Heart right ventricle (tissue), 16 donors: ENCODE measurements at regions not wholly inside any gene's neighbourhood (a gene's known extent, or its start where the extent isn't known, plus 50 kb on each side); places are given as distances from the start of the nearest gene placed in this dataset.

Experiments used
- ATAC-seq, 8 donors: fragments of 200-7000 bp; cut with Tn5 transposase; one replicate each; pipeline ENCODE4 v1.9.1; 2020; ENCODE audit warnings: mild to moderate bottlenecking in 8 of 8, moderate library complexity in 8 of 8, moderate number of reproducible peaks in 1 of 8
- DNase-seq, 2 donors: peaks; one replicate each; pipeline ENCODE4 v3.0.0-alpha.2; 2020
- H3K27ac ChIP-seq, 10 donors: fragments of 200-600 bp; sonication (generic) in 2 of 10; one replicate each; pipeline versions ENCODE4 v1.5.0 to v1.8.0; 2020 to 2022; ENCODE audit warnings: mild to moderate bottlenecking in 3 of 10
- H3K27me3 ChIP-seq, 7 donors: fragments of 200-600 bp; one replicate each; pipeline ENCODE4 v1.8.0; 2021 to 2022; ENCODE audit warnings: mild to moderate bottlenecking in 2 of 7
- H3K36me3 ChIP-seq, 9 donors: fragments of 200-600 bp; sonication (generic) in 1 of 9; one replicate each; pipeline versions ENCODE4 v1.5.0 to v1.8.0; 2020 to 2022; ENCODE audit warnings: mild to moderate bottlenecking in 2 of 9
- H3K4me1 ChIP-seq, 9 donors: fragments of 200-600 bp; sonication (generic) in 1 of 9; one replicate each; pipeline versions ENCODE4 v1.5.0 to v1.8.0; 2020 to 2022; ENCODE audit warnings: mild to moderate bottlenecking in 4 of 9
- H3K4me3 ChIP-seq, 10 donors: fragments of 200-600 bp; sonication (generic) in 2 of 10; one replicate each; pipeline versions ENCODE4 v1.5.0 to v1.8.0; 2020 to 2022; ENCODE audit warnings: mild to moderate bottlenecking in 7 of 10, moderate library complexity in 2 of 10
- H3K9me3 ChIP-seq, 11 donors: fragments of 200-600 bp in 10 of 11; sonication (generic) in 2 of 11; one replicate each; pipeline versions ENCODE4 v1.5.0 to v1.8.0; 2013 to 2022; ENCODE audit warnings: mild to moderate bottlenecking in 2 of 11, control low read depth in 1 of 11, moderate library complexity in 1 of 11
- WGBS, 2 donors: extraction: QIAGEN DNeasy Blood & Tissue Kit; methylation state at CpG; one replicate each; pipeline ENCODE4 v1.1.7; 2013; ENCODE audit warnings: inconsistent platforms in 1 of 2; 5-methylcytosine and 5-hydroxymethylcytosine counted together
- intact Hi-C, 10 donors: fragments of 100-400 bp; cut with DNase I; formaldehyde crosslinking; loops; one replicate each; pipeline versions ENCODE4 v1.11.1 to v1.14.2; 2022
- TF ChIP-seq, protein P1 (sequence below), 9 donors: fragments of 200-600 bp; sonication (generic) in 2 of 9; IDR thresholded peaks; one replicate each; pipeline versions ENCODE4 v1.5.0 to v1.8.0; 2021 to 2022; ENCODE audit warnings: antibody characterized with exemption in 9 of 9, mild to moderate bottlenecking in 5 of 9, moderate library complexity in 1 of 9
- donor health status: Arrhythmogenic right ventricular cardiomyopathy.
- donor health status: ischemic (EF 13 %, LVEDD 7.1; RV severe dilation, severe dysfunction).
- donor health status: healthy with polysubstance abuse.
- donor health status: DM: no; HTN: yes; CAD: no.
- donor health status: DM: no; HTN: no; CAD: no.
- donor health status: ischemic (EF 25% LVEDD 6.9; RV normal size, moderate dysfunction).
- donor health status: ischemic (EF 25% LVEDD 5.7; RV mildly dilated, moderate dysfunction).
- donor health status: healthy.
- donor health status: DM: yes; HTN: yes; CAD: no.
- donor health status: Ischemic cardiomyopathy.
- donor health status: ischemic (EF 35%, LVEDD 5.7; RV mildly dilated, moderate dysfunction).
- donor health status: nonischemic (EF 11% LVEDD 7.7; RV severe dilation, severe dysfunction).
- donor health status: DM: yes; HTN: yes; CAD: no.
- donor health status: PGD.
- donor health status: ischemic (EF 29% LVEDD 5.4; RV normal size, mild dysfunction).
- donor health status: nonischemic (EF 23%, LVEDD 6.1; RV moderate dilation, normal function).

- intact Hi-C loops: no loop called here
- Histone ChIP-seq H3K27ac (no peak overlapping the region), H3K9me3 (peaks cover 0 to 6% (median 0%) of the 10 kb centered on the region in 11 donors), H3K4me1 (no peaks in the 10 kb centered on the region), H3K4me3 (no peak overlapping the region), H3K36me3 (no peaks in the 10 kb centered on the region), H3K27me3 (peaks cover 0 to 18% (median 13%) of the 10 kb centered on the region in 7 donors)
- DNase-seq (no peak), ATAC-seq (no peak)
- TF ChIP-seq, protein P1, sequence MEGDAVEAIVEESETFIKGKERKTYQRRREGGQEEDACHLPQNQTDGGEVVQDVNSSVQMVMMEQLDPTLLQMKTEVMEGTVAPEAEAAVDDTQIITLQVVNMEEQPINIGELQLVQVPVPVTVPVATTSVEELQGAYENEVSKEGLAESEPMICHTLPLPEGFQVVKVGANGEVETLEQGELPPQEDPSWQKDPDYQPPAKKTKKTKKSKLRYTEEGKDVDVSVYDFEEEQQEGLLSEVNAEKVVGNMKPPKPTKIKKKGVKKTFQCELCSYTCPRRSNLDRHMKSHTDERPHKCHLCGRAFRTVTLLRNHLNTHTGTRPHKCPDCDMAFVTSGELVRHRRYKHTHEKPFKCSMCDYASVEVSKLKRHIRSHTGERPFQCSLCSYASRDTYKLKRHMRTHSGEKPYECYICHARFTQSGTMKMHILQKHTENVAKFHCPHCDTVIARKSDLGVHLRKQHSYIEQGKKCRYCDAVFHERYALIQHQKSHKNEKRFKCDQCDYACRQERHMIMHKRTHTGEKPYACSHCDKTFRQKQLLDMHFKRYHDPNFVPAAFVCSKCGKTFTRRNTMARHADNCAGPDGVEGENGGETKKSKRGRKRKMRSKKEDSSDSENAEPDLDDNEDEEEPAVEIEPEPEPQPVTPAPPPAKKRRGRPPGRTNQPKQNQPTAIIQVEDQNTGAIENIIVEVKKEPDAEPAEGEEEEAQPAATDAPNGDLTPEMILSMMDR (IDR thresholded peaks at IDR 0.05): no peak
- WGBS, 2 donors: 83 to 91% methylated on average over 2 of the region's 2 CpGs
Measured at GRCh38 chr22:48204296-48204695, 1441.8 kb downstream of the TBC1D22A start.

DNA sequence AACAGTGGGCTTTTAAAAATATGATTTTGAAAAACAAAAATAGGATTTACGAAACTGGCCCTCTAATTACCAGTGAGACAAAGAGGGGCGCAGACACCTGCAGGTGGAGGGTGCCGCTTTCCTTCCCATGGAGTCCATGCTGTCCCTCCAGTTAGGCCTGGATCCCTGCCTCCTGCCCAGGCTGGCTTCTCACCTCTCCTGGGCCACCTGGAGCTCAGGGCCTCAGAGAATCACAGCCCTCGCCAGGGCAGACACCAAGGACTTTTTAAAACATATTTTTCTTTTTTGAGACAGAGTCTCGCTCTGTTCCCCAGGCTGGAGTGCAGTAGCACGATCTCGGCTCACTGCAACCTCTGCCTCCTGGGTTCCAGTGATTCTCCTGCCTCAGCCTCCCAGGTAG is 1437.2 kb downstream of the TBC1D22A start:
- TF ChIP-seq, protein P1 (IDR thresholded peaks at IDR 0.05): no peak
- Histone ChIP-seq H3K4me3 (no peak overlapping the region), H3K36me3 (no peaks in the 10 kb centered on the region), H3K4me1 (no peaks in the 10 kb centered on the region), H3K9me3 (peaks cover 0 to 6% (median 0%) of the 10 kb centered on the region in 11 donors), H3K27ac (no peak overlapping the region), H3K27me3 (peaks cover 0 to 45% (median 10%) of the 10 kb centered on the region in 7 donors)
- DNase-seq (no peak), ATAC-seq (no peak)
- intact Hi-C loops: no loop called here
- WGBS, 2 donors: 84 to 85% methylated on average over 7 of the region's 7 CpGs

DNA sequence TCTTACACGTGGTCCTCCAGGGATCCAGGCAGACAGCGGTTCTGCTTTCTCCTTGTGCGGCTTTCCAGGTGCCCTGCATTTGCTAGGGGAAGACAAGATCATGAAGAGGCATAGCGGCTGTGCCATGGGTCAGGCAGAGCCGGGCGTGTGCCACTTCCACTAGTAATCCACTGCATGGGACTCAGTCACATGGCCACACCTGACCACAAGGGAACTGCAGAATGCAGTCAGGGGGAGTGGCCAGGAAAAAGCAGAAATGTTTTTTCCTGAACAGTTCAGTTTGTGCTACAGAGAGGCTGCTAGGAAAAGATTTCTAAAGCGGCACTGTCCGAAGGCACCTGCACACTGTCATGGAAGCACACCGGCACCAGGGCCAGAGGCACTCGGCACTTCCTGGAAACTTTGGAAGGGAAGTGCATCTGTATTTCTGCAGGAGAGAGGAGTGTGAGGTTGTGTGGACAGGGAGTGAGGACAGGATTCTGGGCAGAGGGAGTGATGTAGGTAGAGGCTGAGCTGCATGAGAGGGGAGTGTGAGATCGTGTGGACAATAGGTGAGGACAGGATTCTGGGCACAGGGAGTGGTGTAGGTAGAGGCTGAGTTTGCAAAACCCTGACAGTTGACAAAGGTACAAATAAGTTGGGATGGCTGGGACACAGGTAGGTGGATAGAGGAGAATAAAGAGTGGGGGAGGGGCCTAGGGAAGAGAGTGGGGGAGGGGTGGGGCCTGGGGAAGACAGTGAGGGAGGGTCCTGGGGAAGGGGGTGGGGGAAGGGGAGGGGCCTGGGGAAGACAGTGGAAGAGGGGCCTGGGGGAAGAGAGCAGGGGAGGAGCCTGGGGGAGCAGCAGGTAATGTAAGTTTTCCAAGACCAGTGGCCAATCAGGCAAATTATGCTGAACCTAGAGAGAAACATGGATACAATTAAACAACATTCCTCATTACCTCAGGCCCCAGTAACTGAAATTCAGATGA is 1436.3 kb downstream of the TBC1D22A start:
- intact Hi-C loops: no loop called here
- DNase-seq: no peak
- TF ChIP-seq, protein P1 (IDR thresholded peaks at IDR 0.05): no peak
- ATAC-seq: no peak
- WGBS, 2 donors: 68 to 73% methylated on average over 11 of the region's 11 CpGs
- Histone ChIP-seq H3K27ac (no peak overlapping the region), H3K9me3 (peaks cover 0 to 6% (median 0%) of the 10 kb centered on the region in 11 donors), H3K4me1 (no peaks in the 10 kb centered on the region), H3K27me3 (peaks cover 0 to 46% (median 10%) of the 10 kb centered on the region in 7 donors), H3K4me3 (no peak overlapping the region), H3K36me3 (no peaks in the 10 kb centered on the region)

GRCh38 chr22:48197189-48197690 is 1434.8 kb downstream of the TBC1D22A start:
- Histone ChIP-seq H3K9me3 (peaks cover 0 to 9% (median under 1%) of the 10 kb centered on the region in 11 donors), H3K4me1 (no peaks in the 10 kb centered on the region), H3K27ac (no peak overlapping the region), H3K4me3 (no peak overlapping the region), H3K27me3 (peaks cover 0 to 46% (median 10%) of the 10 kb centered on the region in 7 donors), H3K36me3 (no peaks in the 10 kb centered on the region)
- no peak for ATAC-seq
- WGBS, 2 donors: 59 to 74% methylated on average over 2 of the region's 2 CpGs
- intact Hi-C loops: no loop called here
- TF ChIP-seq, protein P1 (IDR thresholded peaks at IDR 0.05): no peak
- no peak for DNase-seq
